SK-N-DZ (cell line): ENCODE measurements at regions not wholly inside any gene's neighbourhood (a gene's known extent, or its start where the extent isn't known, plus 50 kb on each side); places are given as distances from the start of the nearest gene placed in this dataset.
"Not testable (repeated sequence)": the region's sequence is repeated elsewhere in the genome, so short reads cannot be mapped to it uniquely, and the experiment has no call there.

Source experiments
- DNase-seq: peaks from one replicate; pipeline ENCODE4 v3.0.0-alpha.2; 2015; ENCODE audit warnings: low spot score

DNA sequence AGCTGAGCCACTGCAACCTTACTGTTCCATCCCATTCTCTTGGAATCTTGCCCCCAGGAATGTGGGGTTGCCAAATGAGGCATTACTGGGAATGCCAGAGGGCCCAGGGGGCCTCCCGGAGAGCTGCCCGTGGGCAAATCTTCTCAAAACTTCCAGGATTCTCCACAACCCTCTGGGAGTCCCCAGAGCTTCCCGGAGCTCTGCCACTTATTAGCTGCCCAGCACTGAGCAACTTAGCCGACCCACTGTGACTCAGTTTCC lies 306.0 kb downstream of the FOXL1 start:
- DNase-seq: no peak

DNA sequence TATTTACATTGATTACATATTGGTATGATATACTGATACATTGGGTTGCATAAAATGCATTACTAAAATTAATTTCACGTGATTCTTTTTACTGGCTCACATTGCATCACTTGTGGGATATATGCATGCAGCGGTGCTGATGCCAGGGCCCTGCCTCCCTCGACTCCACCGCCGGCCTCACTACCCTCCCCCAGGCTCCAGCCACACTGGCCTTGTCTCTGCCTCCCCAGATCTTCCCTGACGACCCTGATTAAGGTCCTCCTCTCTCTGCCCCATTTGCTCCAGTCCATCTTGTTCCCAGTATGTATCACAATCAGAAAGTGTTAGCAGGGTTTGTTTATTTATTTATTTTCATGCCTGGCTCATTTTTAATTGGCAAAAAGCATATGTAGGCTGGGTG lies 306.8 kb downstream of the FOXL1 start:
- DNase-seq: no peak

DNA sequence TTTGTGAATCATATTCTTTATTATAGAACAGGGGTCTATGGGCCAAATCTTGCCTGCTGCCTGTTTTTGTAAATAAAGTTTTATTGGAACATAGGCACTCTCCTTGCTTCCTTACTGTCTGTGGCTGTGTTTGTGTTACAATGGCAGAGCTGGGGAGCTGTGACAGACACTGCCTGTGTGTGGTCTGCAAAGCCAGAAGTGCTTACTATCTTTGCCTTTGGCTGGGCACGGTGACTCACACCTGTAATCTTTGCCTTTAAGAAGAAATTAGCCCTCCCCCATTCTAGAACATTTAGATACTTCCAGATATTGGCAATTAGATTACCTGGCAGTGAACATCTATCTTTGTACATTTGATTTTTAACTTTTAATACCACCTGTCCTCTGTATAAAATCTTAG lies 308.3 kb downstream of the FOXL1 start:
- no peak for DNase-seq

DNA sequence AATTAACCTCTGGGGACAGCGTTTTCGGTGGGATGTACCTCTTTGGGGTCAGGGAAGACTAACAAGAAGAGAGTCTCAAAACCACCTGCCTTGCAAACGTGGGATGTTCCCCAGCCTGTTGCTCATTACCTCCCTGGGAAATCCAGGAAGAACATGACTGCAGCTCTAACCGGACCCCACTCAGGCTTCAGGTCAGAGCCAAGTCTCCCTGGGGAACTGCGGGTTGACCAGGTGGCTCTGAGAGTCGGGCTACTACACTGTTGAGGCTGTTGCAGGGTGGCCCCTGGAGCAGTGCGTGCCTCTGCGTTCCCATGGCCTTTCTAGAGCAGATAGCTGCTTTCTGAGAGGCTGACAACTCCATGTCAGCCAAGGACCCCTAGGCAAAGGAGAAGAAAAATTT lies 309.1 kb downstream of the FOXL1 start:
- no peak for DNase-seq

DNA sequence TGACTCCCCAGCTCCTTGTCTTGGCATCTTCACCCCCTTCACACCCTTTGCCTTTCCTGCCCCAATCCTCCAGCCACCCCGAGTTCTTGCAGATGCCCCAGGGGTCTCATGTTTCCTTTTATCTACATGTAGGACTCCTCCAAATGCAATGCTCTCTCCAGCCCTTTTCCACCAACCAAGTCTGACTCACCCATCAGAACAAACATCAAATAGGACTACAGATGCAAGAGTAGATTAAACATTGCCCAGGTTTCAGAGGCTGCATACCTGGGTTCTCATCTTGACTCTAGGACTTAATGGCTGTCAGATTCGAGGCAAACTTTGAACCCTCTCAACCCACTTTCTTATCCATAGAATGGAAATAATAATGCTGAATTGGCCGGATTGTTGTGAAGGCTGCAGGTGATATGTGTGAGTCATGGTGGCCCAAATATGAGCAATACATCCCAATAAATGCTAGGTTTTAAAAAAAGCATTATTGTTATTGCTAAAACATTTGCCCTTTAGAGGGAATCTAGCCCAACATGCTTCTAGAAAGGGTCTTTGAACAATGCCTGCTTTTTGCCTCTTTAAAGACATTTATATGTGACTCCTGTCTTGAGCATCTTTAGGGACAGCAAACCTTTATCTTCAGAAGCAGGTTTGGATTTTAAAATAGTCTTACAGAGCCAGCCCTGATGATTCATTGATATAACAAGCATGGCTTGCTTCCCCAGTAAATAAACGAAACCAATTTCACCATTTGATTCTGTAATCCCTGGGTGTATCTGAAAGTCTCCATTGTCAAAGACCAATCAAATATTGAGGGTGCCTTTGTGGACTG lies 310.1 kb downstream of the FOXL1 start:
- DNase-seq: no peak

DNA sequence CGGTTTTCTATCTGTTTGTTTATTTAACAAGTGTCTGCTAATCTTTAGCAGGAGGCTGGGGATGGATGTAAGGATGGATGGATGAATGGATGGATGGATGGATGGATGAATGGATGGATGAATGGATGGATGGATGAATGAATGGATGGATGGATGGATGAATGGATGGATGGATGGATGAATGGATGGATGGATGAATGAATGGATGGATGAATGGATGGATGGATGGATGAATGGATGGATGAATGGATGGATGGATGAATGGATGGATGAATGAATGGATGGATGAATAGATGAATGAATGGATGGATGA lies 310.7 kb downstream of the FOXL1 start:
- DNase-seq: not testable (repeated sequence)

DNA sequence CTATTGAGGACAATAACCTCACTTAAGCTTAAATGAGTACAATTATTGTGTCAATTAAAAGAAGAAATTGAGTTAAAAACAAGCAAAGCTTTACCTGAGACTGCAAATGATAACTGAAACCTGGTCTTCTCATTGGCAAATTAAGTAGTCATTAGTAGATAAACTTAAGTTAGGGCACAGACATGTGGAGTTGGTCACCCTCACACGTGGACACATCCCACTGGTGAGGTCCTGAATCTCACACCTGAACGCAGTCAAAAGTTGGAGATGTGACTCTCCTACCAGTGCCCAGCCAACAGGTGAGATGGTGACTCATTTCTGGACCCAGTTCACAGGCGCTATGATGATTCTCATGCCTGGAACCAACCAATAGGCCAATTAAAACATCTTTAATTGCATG lies 311.6 kb downstream of the FOXL1 start:
- DNase-seq: no peak

DNA sequence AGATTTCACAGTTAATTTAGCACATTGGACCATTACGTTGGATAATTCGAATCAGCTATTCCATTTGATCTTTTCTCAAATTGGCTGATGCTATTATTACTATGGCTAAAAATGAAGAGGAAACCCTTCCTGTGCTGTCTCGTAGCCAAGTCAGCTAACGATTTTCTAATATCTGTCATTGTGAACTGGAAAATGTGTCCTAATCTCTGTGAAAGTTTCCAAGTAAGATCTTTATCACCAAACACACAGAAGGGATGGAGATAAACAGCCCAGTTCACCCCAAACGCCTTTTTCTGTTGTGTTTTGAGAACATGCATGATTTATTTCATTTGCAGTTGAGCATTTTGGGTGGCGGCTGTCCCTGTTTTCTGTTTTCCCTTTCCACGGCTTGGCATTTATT lies 312.8 kb downstream of the FOXL1 start:
- no peak for DNase-seq

DNA sequence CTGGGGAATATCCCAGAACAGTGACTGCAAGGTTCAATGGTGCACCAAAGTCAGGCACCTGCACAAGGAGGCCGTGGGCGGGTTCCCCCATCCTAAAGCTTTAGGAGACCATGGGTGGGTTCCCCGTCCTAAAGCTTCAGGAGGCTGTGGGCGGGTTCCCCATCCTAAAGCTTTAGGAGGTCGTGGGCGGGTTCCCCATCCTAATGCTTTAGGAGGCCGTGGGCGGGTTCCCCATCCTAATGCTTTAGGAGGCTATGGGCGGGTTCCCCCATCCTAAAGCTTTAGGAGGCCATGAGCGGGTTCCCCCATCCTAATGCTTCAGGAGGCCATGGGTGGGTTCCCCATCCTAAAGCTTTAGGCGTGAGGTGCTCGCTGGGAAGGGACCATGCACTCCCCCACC lies 313.3 kb downstream of the FOXL1 start:
- DNase-seq: no peak

DNA sequence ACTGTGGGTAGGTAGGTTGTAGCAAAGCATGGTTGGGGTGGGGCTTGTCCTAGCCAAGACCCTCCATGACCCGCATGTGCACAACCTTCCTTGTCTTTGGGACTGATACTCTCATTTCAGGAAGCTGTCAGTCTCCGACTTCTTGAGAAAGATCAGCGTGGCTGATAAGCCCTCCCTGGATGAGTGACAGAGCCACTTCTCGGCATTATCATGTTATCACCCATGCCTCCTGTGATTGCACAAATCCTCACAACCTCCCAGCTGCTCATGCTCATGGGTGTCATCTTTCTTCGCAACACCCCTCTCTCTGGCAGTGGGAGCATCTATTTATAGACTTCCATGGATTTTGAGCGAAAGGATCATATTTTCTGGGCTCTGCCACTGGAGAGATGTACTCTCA lies 314.2 kb downstream of the FOXL1 start:
- DNase-seq: no peak

DNA sequence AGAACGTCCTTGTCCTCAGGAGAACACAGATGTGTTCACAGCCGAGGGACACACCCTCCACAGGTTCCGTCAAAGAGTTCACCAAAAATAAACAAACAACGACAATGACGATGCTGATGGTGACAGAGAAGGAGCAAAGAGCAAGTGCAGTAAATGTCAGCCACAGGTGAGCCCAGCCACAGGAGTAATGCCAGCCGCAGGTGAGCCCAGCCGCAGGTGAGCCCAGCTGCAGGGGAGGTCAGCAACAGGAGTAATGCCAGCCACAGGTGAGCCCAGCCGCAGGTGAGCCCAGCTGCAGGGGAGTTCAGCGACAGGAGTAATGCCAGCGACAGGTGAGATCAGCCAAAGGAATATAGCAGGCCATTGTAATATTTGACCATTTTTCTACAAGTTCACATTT lies 315.2 kb downstream of the FOXL1 start:
- no peak for DNase-seq

DNA sequence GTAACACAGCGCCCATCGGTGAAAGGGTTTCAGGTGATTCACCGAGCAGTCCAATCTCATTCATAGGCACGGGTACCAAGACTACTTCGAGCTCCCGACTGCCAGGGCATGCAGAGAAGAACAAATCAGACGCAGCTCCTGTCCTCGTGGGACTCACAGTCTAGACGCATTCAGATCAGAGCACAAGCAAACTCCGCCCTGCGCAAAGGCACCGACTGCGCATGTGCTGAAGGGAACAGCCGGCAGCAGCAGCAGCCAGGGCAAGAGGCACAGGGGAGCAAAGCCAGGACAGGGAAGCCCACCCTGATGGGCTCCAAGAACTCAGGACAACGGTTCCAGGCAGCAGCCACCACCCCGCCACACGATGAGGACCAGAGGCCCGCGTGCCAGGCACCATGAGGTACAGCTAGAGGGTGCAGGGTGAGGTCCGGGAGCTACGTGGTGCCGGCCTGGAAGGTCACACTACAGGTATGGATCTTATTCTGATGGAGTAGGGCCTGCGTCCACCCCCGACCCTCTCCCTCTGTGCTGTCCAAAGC lies 315.7 kb downstream of the FOXL1 start:
- no peak for DNase-seq

DNA sequence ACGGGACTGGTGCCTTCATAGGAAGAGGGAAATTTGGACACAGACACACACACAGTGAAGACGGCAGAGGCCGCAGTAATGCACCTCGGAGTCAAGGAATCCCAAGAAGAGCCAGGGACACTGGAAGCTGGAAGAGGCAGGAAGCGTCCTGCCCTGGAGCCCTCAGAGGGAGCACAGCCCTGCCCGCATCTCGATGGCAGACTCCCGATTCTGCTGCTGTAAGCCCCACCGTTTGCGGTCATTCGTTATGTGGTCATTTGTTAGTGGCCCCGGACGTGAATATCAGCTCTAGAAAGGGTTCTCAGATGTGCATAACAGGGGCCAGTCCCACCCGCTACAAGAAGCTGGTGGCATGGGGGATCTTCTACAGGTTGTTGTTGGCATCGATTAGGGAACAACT lies 316.6 kb downstream of the FOXL1 start:
- DNase-seq: no peak

DNA sequence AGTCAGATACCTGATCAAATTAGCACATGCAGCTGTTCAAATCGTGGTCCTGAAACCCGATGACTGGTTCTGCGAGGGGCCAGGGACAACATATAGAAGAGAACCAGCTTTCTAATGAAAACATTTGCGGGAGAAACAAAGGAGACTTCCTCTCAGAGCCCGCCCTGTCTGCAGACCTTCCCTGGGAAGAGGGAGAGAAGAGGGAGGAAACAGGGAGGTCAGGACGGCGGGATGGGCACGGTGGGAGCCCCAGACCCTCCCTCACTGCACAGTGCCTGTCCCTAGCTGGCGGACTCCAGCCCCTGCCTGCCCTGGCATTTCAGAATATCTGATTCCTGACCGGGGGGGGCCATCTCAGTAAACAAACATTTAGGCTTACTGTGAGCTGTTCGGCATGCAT lies 317.3 kb downstream of the FOXL1 start:
- no peak for DNase-seq

DNA sequence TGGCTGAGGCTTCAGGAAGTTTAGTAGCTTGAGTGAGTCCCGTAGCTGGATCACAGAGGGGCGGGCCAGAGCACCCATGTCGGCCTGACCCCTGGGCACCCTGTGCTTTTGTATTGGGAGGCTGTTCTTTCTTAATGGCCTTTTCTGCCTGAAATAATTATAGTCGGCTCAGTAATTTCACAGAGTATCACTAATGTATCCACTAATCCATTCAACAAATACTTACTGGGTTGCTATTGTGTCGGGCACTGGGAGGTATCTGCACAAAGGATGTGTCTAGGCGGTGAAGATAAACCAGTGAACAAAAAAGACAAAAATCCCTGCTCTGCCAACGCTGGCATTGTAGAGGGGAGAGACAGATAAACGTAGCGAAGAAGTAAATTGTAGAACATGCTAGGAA lies 318.6 kb downstream of the FOXL1 start:
- no peak for DNase-seq

DNA sequence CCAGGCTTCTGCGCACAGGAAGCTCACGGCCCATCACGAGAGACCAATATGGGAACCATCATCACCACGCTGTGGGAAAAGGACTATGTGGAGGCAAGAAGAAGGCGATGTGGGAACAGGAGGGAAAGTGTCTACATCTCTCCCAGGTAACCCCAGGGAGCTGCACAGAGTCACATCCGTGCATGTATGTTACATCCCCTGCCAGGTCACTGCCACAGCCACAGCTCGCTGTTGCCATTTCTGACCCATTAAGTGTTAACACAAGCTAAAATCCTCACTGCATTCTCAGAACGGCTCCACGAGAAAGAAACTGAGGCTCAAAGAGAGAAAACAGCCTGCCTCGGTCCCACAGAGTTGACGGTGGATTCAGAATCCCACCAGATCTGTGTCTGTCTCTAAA lies 319.1 kb downstream of the FOXL1 start:
- DNase-seq: no peak

DNA sequence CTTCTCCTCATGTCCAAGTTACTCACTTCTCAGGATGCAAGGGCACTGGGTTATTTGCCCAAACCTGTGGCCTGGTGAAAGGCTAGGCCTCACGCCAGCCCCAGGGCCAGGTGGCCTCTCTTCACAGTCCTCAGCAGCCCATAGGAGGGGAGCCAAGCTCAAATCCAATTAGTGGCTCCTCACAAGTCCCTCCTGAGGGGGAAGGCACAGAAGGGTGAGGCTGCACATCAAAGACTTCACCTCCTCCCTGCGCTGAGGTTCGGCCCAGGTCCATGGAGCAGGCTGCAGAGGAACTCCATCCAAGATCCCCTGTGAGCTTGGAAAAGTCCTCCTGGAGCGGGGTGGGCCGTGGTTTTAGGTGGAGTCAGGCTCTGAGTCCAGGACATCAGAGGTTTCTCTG lies 320.0 kb downstream of the FOXL1 start:
- no peak for DNase-seq

DNA sequence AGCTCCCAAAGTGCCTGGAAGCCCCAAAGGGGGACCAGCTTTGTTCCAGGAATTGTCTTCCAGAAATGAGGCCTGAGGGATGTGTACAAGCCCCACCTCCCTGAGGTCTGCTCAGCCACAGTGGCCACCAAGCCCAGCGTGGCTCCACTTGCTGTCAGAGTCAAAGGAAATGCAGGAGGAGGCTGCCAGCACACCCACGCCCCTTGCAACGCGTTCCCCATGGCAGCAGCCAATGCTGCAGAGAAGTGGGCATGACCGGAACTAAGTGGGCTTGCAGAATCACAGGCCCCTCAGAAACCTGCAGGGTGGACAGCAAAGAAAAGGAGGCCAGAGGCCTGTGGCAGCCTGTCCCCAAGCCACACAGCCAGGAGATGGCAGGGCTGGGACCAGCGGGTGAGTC lies 320.8 kb downstream of the FOXL1 start:
- no peak for DNase-seq

DNA sequence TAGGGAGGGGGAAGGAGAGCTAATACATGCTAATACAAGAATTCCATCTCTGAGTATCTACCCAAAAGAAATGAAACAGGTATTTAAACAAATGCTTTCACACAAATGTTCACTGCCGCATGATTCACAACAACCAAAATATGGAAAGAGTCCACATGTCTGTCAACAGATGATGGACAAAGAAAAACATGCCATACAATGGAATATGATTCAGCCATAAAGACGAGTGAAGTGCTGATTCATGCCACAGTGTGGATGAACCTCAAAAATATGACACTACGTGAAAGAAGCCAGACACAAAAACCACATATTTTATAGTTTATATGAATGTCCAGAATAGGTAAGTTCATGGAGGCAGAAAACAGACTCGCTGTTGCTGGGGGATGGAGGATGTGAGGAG lies 321.4 kb downstream of the FOXL1 start:
- DNase-seq: no peak

DNA sequence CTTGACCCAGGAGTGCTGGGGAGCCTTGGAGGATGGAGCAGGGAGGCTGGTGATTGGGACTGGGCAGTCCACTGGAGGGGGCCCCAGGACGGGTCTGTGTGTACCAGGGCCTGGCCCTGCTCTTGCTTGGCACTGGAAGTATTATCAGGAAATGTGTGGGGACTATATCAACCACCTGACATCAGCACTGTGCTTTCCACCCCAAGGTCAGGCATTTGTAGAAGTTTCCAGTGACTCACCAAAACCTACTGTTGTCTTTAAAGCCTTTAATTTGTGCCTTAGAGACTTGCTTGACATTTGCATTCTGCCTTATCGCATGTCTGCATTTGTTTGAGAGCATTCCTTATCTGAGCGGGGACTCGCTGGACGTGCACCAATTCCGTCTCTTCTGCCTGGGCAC lies 323.1 kb downstream of the FOXL1 start:
- no peak for DNase-seq

DNA sequence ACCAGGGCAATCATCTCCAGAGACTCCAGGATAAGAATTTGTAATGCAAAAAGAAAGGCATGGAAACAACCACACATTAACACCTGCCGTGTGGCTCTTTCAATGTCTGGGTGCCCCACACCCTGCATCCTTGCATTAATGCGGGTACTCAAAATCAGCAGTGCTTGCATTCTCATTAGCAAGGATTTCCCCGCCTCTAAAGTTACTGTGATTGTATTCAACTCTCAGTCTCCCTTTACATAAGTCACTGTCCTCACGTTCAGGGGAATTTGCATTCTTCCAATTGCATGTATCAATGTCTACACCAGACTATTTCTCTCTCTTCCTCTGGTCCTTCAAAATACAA lies 324.3 kb downstream of the FOXL1 start:
- no peak for DNase-seq

DNA sequence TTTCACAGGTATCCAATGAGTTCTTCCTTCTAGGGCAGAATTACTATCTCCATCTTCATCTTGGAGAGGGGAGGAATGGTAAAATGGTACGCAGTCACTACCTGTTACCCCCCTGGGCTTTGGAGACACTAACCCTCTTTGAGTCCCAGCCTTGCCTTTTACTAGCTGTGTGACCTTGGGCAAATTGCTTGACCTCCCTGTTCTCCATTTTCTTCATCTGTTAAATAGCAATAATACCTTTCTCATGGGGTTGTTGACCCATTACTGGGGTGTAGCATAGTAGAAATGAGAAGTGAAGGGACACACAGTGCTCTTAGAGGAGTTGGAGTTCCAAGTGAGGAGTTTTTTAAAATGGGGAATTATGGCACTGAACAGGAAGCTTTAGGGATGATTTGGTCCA lies 324.7 kb downstream of the FOXL1 start:
- no peak for DNase-seq

DNA sequence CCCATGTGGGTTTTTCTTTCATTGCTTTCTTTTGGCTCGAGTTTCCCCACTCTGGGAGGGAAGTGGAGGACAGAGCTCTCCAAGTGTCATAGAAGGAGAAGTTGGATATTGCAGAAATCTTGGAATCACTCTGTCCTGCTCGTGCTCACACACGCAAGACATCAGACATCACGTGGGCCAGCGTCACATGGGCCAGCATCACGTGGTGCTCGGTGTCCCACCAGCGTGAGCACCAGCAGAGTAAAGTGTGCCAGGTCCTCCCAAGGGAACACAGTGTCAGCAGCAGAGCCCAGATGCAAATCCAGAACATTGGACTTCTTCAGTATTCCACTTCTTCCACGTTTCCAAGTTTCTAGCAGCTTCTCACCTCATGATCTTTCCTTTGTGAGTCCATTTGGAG lies 327.0 kb downstream of the FOXL1 start:
- DNase-seq: no peak

DNA sequence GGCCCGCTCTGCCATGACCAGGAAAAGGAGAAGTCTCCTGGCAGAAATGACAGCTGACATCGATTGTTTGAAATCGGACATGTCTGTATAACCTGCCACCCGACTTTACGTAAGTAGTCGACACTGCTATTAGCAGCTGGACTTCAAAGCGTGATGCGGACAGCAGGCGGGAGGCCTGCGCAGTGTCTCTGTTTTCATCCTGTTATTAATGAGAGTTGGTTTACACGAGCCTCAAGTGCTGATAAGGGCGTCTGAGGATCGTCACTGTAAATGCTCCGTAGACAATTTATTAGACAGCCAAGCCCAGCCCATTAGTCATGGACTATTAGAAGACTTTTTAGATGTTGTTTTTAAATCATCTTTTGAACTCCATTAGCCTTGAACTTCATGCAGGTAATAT lies 328.3 kb downstream of the FOXL1 start:
- no peak for DNase-seq
